ENCODE measurements at regions not wholly inside any gene's neighbourhood (a gene's known extent, or its start where the extent isn't known, plus 50 kb on each side); places are given as distances from the start of the nearest gene placed in this dataset.

GRCh38 chr5:112024769-112025168 is 267.8 kb upstream of the NREP start:
- DNase-seq, result no peak

DNA sequence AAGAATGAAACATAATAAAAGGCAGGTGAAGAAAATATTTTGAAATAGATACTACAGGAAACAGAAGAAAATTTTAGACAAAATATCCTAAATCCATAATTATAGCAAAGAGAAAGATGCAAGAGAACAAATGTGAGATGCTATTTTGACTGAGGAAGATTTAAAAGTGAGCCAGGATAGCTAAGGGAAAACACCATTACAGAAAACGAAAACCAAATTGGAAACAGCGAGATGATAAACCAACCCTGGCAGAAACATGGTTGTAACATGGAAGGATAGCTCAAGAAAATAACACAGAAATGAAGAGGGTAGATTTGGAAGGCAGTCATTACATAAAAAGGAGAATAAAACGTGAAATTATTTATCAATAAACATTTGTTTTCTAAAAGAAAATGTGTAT is 267.2 kb upstream of the NREP start:
- DNase-seq, result no peak

- DNase-seq, result no peak
These were observed 266.8 kb upstream of the NREP start for GRCh38 chr5:112023766-112024165.

GRCh38 chr5:112018846-112019245 is 261.9 kb upstream of the NREP start:
- no peak for DNase-seq

DNA sequence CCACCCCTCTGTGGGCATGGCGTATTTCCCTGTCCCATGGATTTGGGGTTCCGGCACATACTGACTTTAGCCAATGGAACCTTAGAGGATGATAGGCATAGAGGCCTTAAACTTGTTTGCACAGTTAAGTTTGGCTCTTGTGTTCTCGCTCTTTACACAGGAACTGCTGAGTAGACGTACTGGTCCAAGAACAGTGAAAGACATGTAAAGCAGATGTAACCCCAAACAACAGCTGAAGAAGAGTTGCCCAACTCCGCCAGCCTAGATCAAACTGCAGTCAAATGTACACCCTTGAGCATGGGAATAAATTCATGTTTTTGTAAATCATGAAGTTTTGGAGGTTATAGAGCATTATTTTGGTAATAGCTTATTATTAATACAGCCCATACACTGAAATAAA is 260.0 kb upstream of the NREP start:
- DNase-seq, result no peak

DNA sequence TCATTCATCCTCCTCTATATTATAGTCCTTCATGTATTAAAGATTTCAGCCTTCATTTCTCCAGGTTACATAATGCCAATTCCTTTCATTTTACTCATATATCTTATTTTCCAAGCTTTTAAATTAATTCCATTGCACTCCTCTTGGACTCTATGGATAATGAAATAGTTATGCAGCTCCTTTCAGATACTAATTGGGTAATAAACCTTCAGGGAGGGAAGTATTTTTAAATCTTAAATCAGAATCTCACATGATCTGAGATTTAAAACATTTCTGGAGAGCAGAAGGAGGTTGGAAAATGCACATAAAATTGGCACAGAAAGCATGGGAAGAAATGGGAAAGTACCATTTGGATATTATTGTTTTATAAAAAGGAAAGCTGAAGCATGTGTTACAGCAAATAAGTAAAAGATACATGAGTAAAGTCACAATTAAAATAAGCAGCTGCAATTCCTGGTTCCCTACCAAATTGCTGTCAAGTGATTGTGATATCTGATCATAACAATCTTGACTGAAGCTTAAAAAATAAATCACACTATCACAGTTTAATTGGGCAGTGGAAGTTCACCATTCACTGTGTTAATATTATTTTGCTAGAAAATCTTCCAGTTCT is 257.9 kb upstream of the NREP start:
- DNase-seq, result no peak

- DNase-seq, result peak; percentile 27
These were observed 256.7 kb upstream of the NREP start for GRCh38 chr5:112013660-112014059.

DNA sequence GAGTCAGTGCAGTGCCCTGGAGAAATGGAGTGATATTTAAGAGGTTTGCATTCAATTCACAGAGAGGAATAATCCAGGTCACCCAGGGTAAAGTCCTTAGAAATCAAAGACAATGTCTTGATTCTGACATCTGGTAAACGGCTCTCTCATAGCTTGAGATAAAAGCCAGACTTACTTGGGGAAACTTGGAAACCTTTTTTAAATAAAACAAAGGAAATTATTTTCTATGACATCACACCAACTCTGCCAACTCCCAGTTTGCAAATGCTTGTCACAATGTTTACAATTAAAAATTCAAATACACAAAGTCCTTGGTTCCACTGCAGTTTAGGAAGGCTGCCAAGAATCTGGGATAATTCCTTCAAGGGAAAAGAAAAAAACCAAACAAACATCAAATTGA is 255.1 kb upstream of the NREP start:
- no peak for DNase-seq

DNA sequence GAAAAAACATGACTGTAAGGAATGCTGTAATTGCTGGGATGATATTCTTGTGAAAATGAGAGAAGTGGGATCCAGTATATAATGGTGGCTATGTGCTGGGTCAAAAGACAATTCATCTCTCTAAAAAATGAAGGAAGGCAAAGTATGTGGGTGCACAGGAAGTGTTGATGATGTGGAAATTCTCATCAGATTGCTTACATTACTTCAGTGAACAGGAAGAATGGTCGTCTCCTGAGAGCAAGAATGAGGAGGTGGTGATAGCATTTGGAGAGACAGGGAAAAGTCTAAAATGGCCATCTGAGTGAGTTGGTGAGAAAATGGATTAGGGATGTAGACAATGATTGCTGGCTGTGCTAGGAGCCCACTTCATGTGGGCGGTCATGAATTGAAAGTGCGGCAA is 253.5 kb upstream of the NREP start:
- no peak for DNase-seq

DNA sequence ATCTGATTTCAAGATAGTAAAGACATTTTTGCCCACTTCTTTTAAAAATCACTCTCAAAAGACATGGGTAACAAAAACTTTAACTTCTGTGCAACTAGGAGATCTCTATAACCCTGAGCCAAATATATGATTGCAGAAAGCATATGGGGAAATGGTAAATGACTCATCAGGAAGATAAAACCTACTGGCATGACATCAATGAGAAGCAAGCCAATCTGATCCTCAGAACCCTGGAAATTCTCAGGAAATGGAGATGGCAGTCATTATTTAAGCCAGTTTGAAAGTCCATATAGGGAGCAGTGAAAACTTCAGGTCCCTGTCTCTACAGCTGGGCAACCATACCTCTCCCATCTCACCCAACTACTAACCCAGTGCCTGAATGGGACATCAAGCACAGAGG is 249.7 kb upstream of the NREP start:
- DNase-seq, result peak; percentile 35

GRCh38 chr5:112005623-112005930 is 248.6 kb upstream of the NREP start:
- no peak for DNase-seq

- no peak for DNase-seq
These were observed 248.1 kb upstream of the NREP start for GRCh38 chr5:112004867-112005622.

- DNase-seq, result peak; percentile 17
These were observed 245.4 kb upstream of the NREP start for GRCh38 chr5:112002376-112002775.

DNA sequence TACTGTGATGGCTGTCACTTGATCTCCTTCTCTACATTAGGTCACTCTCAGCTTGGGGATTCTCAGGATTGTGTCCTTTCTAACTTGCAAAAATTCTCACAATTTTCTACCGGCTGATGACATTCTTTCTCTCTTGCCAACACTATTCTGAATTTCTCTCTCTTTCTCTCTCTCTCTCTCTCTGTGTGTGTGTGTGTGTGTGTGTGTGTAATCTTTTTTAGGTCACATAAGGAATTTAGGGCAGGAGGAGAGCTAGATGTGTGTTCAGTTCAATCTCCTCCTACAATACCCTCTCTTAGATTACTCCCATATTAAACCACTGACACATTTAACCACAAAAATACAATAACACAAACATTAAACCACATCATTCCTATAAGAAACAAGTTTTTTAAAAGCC is 242.3 kb upstream of the NREP start:
- no peak for DNase-seq

DNA sequence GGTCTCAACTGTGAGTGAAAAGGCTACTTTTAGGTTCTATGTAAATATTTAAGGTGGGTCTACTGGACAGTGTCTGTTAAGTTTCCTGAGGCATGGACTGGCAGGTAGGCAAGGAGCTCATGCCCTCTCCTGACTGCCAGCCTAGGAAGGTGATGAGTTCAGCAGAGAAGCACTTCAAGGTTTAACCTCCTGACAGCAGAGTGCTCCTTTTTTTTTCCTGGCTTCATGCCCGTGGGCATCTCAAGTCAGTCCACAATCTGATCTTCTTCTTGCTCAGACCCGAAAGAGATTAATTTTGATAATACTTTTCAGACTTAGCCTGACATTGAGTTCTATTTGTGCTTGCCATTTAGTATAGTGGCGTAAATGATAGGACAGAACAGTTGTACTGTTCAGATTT is 241.9 kb upstream of the NREP start:
- no peak for DNase-seq

DNA sequence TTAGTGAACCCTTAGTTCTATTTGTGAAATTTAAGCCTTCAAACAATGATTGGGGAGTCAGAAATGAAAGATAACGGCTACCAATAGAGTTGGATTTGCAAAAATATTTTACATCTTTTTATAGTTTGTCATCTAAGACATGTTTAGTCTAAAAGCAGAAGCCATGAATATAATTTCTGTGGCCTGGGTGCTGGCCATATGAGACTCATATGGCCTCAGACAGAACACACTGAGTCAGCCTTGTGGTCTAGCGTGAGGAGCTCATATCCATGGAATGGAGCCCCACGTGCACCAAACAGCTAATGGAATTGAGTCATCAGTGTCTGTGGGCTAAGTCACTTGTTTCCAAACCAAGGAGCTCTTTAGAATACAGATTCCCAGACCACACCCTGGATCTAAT is 240.7 kb upstream of the NREP start:
- DNase-seq, result no peak

- no peak for DNase-seq
These were observed 240.3 kb upstream of the NREP start for GRCh38 chr5:111997308-111997707.

GRCh38 chr5:111996574-111996973 is 239.6 kb upstream of the NREP start:
- no peak for DNase-seq

GRCh38 chr5:111995701-111996100 is 238.7 kb upstream of the NREP start:
- no peak for DNase-seq

DNA sequence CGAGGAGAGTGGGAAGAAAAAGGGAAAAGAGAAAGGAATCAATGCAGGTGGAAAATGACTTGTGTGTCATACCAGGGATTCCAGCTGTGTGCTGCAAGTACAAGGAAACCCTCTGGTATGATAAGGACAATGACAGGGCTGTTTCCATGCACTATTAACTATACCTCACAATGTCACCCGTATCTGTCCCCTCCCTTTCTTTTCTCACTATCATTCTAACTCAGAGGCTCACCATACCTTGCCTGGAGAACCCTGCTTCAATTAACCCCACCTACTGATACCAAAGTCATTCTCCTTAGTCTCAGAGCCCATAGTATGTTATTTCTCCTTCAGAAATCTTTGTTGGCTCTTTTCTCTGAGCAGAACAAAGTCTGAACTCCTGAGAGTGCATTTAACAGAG is 236.2 kb upstream of the NREP start:
- DNase-seq, result no peak

GRCh38 chr5:111984044-111984443 is 227.1 kb upstream of the NREP start:
- no peak for DNase-seq

DNA sequence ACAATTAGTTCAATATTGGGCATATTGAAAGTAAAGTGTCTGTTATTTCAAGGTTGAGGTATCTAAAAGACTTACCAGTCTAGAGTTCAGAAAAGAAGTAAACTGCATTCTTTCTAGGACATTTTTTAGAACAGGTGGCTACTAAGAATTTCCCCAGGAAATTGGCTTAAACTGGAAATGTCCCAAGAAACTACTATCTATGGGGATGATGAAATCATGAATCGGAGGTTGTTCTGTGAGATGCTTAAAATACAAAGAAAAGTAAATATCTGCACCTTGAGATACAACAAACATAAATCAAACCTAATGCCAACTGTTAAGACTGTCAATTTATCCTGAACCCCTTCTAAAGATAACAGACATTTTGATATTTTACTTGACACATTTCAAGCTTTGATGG is 226.5 kb upstream of the NREP start:
- no peak for DNase-seq

- no peak for DNase-seq
These were observed 220.4 kb upstream of the NREP start for GRCh38 chr5:111977436-111977829.

GRCh38 chr5:111976705-111977435 is 219.9 kb upstream of the NREP start:
- no peak for DNase-seq

GRCh38 chr5:111975133-111975532 is 218.1 kb upstream of the NREP start:
- DNase-seq, result no peak
